ENCODE measurements at regions not wholly inside any gene's neighbourhood (a gene's known extent, or its start where the extent isn't known, plus 50 kb on each side); places are given as distances from the start of the nearest gene placed in this dataset.

DNA sequence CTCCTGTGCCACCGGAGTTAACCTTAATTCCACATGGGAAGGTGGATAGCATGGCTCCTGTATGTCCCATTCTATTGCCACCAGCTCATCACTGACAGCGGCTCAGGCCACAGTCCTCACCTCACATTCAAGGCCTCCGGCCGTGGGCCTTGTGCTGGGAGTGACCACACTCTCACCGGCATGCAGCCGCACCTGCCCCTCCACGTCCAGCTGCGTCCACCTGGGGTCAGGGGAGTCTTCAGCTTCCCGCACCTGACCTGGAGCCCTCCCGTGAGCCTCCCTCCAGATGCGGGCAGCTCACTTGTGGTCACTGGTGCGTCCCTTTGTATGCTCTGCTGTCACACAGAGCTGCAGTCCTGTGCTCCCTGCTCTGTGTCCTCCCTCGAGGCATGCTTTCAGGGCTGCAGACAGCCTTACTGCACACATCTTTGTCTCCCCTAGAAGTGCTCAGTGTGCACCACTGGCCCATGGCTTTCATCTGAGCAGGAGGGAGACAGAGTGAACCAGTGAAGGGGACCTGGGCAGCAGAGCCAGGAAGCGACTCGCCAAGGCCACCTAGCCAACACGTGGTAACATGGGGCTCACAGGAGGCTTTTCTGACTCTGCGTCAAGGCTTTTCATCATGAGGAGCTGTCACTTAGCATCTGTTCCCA is 210.1 kb downstream of the ERCC6L2 start:
- Histone ChIP-seq H3K4me3 (ENCODE audit: low read length) (no peak overlapping the region), H3K9ac (ENCODE audit: low read length) (no peak overlapping the region), H3K27ac (ENCODE audit: low read length) (no peak overlapping the region), H3K9me2 (replicated peaks; ENCODE audit: insufficient read depth, low read length) (no peaks in the 10 kb centered on the region), H3K4me2 (ENCODE audit: low read depth, low read length, poor library complexity, severe bottlenecking) (no peak overlapping the region), H3K4me1 (ENCODE audit: low read length) (no peaks in the 10 kb centered on the region), H3K79me2 (ENCODE audit: low read length) (no peaks in the 10 kb centered on the region), H2AFZ (ENCODE audit: low read length) (no peak overlapping the region), H3K9me3 (ENCODE audit: low read length) (no peaks in the 10 kb centered on the region), H4K20me1 (ENCODE audit: insufficient read depth, low read depth, low read length) (no peaks in the 10 kb centered on the region), H3K27me3 (ENCODE audit: low read length) (no peaks in the 10 kb centered on the region), H3K36me3 (ENCODE audit: insufficient read depth, low read length) (no peaks in the 10 kb centered on the region)
- DNase-seq: no peak

DNA sequence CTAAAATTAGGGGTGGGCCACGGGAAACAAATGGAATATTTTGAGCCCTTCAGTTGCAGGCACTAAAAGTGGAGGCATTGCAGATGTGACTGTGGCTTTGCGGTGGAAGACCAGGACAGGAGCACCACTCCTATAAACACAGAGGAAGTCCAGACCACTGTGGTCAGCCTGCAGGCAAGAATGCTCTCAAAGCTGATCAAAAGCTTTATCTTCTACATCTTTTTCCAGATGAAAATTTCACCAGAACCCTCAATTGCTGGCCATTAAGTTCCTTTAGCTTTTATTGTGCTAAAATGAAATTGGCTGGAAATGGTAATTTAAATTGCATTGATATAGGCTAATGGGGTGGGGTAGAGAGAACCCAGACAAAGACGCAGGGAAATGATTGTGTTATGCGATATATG is 208.8 kb downstream of the ERCC6L2 start:
- H3K9ac ChIP-seq (ENCODE audit: low read length): no peak overlapping the region
- H3K4me3 ChIP-seq (ENCODE audit: low read length): no peak overlapping the region
- no peaks in the 10 kb centered on the region for H3K79me2 ChIP-seq (ENCODE audit: low read length)
- DNase-seq: no peak
- no peak overlapping the region for H3K27ac ChIP-seq (ENCODE audit: low read length)
- no peaks in the 10 kb centered on the region for H3K9me3 ChIP-seq (ENCODE audit: low read length)
- H3K27me3 ChIP-seq (ENCODE audit: low read length): no peaks in the 10 kb centered on the region
- no peak overlapping the region for H2AFZ ChIP-seq (ENCODE audit: low read length)
- H4K20me1 ChIP-seq (ENCODE audit: insufficient read depth, low read depth, low read length): no peaks in the 10 kb centered on the region
- no peaks in the 10 kb centered on the region for H3K36me3 ChIP-seq (ENCODE audit: insufficient read depth, low read length)
- H3K9me2 ChIP-seq (replicated peaks; ENCODE audit: insufficient read depth, low read length): no peaks in the 10 kb centered on the region
- no peak overlapping the region for H3K4me2 ChIP-seq (ENCODE audit: low read depth, low read length, poor library complexity, severe bottlenecking)
- no peaks in the 10 kb centered on the region for H3K4me1 ChIP-seq (ENCODE audit: low read length)

GRCh38 chr9:96082516-96083232 is 207.2 kb downstream of the ERCC6L2 start:
- Histone ChIP-seq H3K4me3 (ENCODE audit: low read length) (no peak overlapping the region), H3K27ac (ENCODE audit: low read length) (no peak overlapping the region), H3K27me3 (ENCODE audit: low read length) (no peaks in the 10 kb centered on the region), H3K36me3 (ENCODE audit: insufficient read depth, low read length) (no peaks in the 10 kb centered on the region), H3K4me2 (ENCODE audit: low read depth, low read length, poor library complexity, severe bottlenecking) (no peak overlapping the region), H3K4me1 (ENCODE audit: low read length) (no peaks in the 10 kb centered on the region), H3K9ac (ENCODE audit: low read length) (no peak overlapping the region), H2AFZ (ENCODE audit: low read length) (no peak overlapping the region), H4K20me1 (ENCODE audit: insufficient read depth, low read depth, low read length) (no peaks in the 10 kb centered on the region), H3K9me3 (ENCODE audit: low read length) (no peaks in the 10 kb centered on the region), H3K79me2 (ENCODE audit: low read length) (no peaks in the 10 kb centered on the region), H3K9me2 (replicated peaks; ENCODE audit: insufficient read depth, low read length) (no peaks in the 10 kb centered on the region)
- DNase-seq: no peak

DNA sequence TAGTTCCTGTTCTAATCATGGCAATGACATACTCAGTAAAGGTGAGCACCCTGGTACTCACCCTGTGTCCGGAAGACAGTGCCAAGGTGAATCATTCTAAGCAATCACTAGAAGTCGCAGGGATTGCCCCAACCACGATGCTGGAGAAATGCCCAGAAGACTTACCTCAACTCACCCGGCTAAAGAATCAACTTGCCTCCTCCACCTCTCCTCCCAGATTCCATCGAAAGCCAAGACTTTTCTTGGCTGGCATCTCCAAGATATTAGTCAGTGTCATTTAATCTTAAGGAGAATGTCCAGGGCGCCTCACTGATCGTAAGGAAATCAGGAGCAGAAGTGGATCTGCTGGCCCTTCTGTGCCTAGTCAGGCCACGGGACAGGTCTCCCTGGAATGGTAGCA is 204.9 kb downstream of the ERCC6L2 start:
- Histone ChIP-seq H3K4me2 (ENCODE audit: low read depth, low read length, poor library complexity, severe bottlenecking) (no peak overlapping the region), H3K9me2 (replicated peaks; ENCODE audit: insufficient read depth, low read length) (no peaks in the 10 kb centered on the region), H3K27ac (ENCODE audit: low read length) (no peak overlapping the region), H3K9me3 (ENCODE audit: low read length) (no peaks in the 10 kb centered on the region), H3K4me3 (ENCODE audit: low read length) (no peak overlapping the region), H4K20me1 (ENCODE audit: insufficient read depth, low read depth, low read length) (no peaks in the 10 kb centered on the region), H3K27me3 (ENCODE audit: low read length) (no peaks in the 10 kb centered on the region), H3K36me3 (ENCODE audit: insufficient read depth, low read length) (no peaks in the 10 kb centered on the region), H3K9ac (ENCODE audit: low read length) (no peak overlapping the region), H3K4me1 (ENCODE audit: low read length) (no peaks in the 10 kb centered on the region), H3K79me2 (ENCODE audit: low read length) (no peaks in the 10 kb centered on the region), H2AFZ (ENCODE audit: low read length) (no peak overlapping the region)
- no peak for DNase-seq

- Histone ChIP-seq H3K4me3 (ENCODE audit: low read length) (no peak overlapping the region), H4K20me1 (ENCODE audit: insufficient read depth, low read depth, low read length) (no peaks in the 10 kb centered on the region), H3K27me3 (ENCODE audit: low read length) (no peaks in the 10 kb centered on the region), H3K36me3 (ENCODE audit: insufficient read depth, low read length) (no peaks in the 10 kb centered on the region), H3K9me2 (replicated peaks; ENCODE audit: insufficient read depth, low read length) (no peaks in the 10 kb centered on the region), H3K4me1 (ENCODE audit: low read length) (no peaks in the 10 kb centered on the region), H3K4me2 (ENCODE audit: low read depth, low read length, poor library complexity, severe bottlenecking) (no peak overlapping the region), H2AFZ (ENCODE audit: low read length) (no peak overlapping the region), H3K27ac (ENCODE audit: low read length) (no peak overlapping the region), H3K79me2 (ENCODE audit: low read length) (no peaks in the 10 kb centered on the region), H3K9ac (ENCODE audit: low read length) (no peak overlapping the region), H3K9me3 (ENCODE audit: low read length) (no peaks in the 10 kb centered on the region)
- no peak for DNase-seq
Measured at GRCh38 chr9:96079779-96080178, 204.3 kb downstream of the ERCC6L2 start.

DNA sequence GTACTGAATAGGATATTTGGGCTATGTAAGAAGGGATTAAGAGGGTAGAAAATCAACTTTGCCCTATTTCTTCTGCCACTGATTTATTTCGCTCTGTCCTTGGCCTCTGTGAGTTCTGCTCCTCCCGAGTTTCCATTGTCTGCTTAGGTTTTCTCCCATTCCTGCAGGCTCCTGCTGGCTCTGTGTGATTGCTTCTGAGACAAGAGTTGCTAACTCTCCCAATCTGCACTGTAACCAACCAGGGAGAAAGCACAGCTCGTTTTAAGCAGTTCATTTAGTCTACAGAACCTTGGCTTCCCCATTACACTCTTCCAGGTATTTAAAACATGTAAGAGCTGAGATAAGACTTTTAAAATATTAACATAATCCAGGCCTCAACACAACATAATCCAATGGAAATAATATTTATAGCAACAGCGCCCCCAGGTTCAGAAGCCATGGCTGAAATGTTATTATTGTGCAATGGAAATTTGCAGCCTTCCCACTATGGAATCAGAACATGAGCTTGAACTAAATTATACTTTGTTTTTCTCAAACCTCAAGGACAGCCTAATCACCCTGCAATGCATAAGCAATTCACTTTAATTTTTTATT is 203.5 kb downstream of the ERCC6L2 start:
- Histone ChIP-seq H3K4me3 (ENCODE audit: low read length) (no peak overlapping the region), H3K9me2 (replicated peaks; ENCODE audit: insufficient read depth, low read length) (no peaks in the 10 kb centered on the region), H2AFZ (ENCODE audit: low read length) (no peak overlapping the region), H3K4me1 (ENCODE audit: low read length) (no peaks in the 10 kb centered on the region), H3K27me3 (ENCODE audit: low read length) (no peaks in the 10 kb centered on the region), H3K27ac (ENCODE audit: low read length) (no peak overlapping the region), H3K36me3 (ENCODE audit: insufficient read depth, low read length) (no peaks in the 10 kb centered on the region), H4K20me1 (ENCODE audit: insufficient read depth, low read depth, low read length) (no peaks in the 10 kb centered on the region), H3K79me2 (ENCODE audit: low read length) (no peaks in the 10 kb centered on the region), H3K9me3 (ENCODE audit: low read length) (no peaks in the 10 kb centered on the region), H3K4me2 (ENCODE audit: low read depth, low read length, poor library complexity, severe bottlenecking) (no peak overlapping the region), H3K9ac (ENCODE audit: low read length) (no peak overlapping the region)
- DNase-seq: no peak

DNA sequence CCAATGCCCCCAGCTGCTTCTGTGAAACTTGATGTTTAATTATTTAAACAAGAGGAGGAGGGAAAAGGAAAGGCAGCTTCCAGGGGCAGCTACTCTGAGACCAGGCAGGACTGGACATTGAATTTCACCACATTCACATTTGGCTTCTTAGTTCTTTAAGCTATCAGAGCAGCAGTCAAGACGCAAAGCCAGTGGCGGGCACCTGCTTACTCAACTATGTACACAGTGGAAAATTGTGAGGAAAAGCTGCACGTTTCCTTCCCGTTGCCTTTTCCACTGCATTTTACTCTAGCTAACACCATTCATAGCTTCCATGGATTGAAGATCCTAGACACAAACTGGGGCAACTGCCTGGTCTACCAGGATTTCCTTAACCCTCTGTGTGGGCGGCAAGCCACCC is 200.3 kb downstream of the ERCC6L2 start:
- H3K4me1 ChIP-seq (ENCODE audit: low read length): no peaks in the 10 kb centered on the region
- no peaks in the 10 kb centered on the region for H3K27me3 ChIP-seq (ENCODE audit: low read length)
- H3K79me2 ChIP-seq (ENCODE audit: low read length): no peaks in the 10 kb centered on the region
- H3K9me3 ChIP-seq (ENCODE audit: low read length): no peaks in the 10 kb centered on the region
- DNase-seq: no peak
- no peak overlapping the region for H3K27ac ChIP-seq (ENCODE audit: low read length)
- no peaks in the 10 kb centered on the region for H3K9me2 ChIP-seq (replicated peaks; ENCODE audit: insufficient read depth, low read length)
- no peak overlapping the region for H3K4me3 ChIP-seq (ENCODE audit: low read length)
- no peak overlapping the region for H2AFZ ChIP-seq (ENCODE audit: low read length)
- H3K4me2 ChIP-seq (ENCODE audit: low read depth, low read length, poor library complexity, severe bottlenecking): no peak overlapping the region
- H4K20me1 ChIP-seq (ENCODE audit: insufficient read depth, low read depth, low read length): no peaks in the 10 kb centered on the region
- no peak overlapping the region for H3K9ac ChIP-seq (ENCODE audit: low read length)
- H3K36me3 ChIP-seq (ENCODE audit: insufficient read depth, low read length): no peaks in the 10 kb centered on the region

DNA sequence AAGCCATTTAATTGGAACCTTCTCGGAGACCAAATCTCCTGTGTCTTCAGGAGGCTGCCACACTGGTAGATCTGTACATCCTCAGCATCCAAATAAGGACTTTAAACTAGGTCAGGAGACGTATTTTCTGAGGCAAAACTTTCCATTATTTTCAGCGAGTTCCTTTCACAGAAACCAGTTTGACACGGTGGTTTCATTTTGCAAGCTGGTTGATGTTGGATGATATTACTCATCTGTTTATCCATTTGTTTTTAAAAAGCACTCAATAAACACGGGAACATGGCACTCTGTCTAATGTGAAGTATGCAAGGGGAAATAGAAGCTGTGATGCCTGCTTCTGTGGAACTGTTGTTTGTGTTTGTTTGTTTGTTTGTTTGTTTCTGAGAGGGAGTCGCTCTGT is 199.6 kb downstream of the ERCC6L2 start:
- no peaks in the 10 kb centered on the region for H3K36me3 ChIP-seq (ENCODE audit: insufficient read depth, low read length)

More for the DNA sequence above, 199.6 kb downstream of the ERCC6L2 start:
- Histone ChIP-seq H3K9me3 (ENCODE audit: low read length) (no peaks in the 10 kb centered on the region), H4K20me1 (ENCODE audit: insufficient read depth, low read depth, low read length) (no peaks in the 10 kb centered on the region), H3K4me2 (ENCODE audit: low read depth, low read length, poor library complexity, severe bottlenecking) (no peak overlapping the region), H3K27ac (ENCODE audit: low read length) (no peak overlapping the region), H2AFZ (ENCODE audit: low read length) (no peak overlapping the region), H3K9ac (ENCODE audit: low read length) (no peak overlapping the region), H3K4me3 (ENCODE audit: low read length) (no peak overlapping the region), H3K9me2 (replicated peaks; ENCODE audit: insufficient read depth, low read length) (no peaks in the 10 kb centered on the region), H3K4me1 (ENCODE audit: low read length) (no peaks in the 10 kb centered on the region), H3K79me2 (ENCODE audit: low read length) (no peaks in the 10 kb centered on the region), H3K27me3 (ENCODE audit: low read length) (no peaks in the 10 kb centered on the region)
- no peak for DNase-seq

Measured in Karpas-422 (cell line).